Stomach (tissue), 4 donors: ENCODE measurements at regions not wholly inside any gene's neighbourhood (a gene's known extent, or its start where the extent isn't known, plus 50 kb on each side); places are given as distances from the start of the nearest gene placed in this dataset.

Experiments
- EP300 ChIP-seq: sonication (generic); formaldehyde crosslinking; IDR thresholded peaks from one replicate; pipeline ENCODE4 v1.6.1; 2017; ENCODE audit warnings: antibody characterized with exemption
- POLR2AphosphoS5 ChIP-seq, 3 donors: sonication (generic); formaldehyde crosslinking; IDR thresholded peaks; one replicate each; pipeline ENCODE4 v1.6.1; 2016; ENCODE audit warnings: antibody characterized with exemption in 3 of 3

GRCh38 chr14:97578982-97579548 is 781.9 kb downstream of the VRK1 start:
- no peak for TF ChIP-seq POLR2AphosphoS5 (IDR thresholded peaks at IDR 0.05)
- no peak for TF ChIP-seq EP300
